ENCODE measurements at regions not wholly inside any gene's neighbourhood (a gene's known extent, or its start where the extent isn't known, plus 50 kb on each side); places are given as distances from the start of the nearest gene placed in this dataset.

DNA sequence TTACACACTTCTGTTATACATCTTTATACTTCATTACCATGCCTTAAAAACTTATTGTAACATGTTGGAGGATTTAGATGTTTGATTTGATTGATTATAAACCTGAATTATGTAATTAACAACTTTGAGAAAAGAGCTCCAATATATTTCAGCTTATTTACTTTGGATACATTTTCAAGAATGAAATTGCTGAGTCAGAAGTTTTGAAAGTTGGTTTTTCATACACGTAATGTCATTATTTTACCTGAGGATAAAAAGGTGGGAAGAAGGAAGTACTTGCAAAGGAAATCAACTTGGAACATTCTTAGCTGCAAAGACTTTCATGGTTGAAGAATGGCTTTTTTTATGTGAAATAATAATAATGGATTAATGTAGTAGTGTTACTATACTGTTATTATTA, 677.2 kb downstream of the FAM181B start:
- ChIA-PET CTCF (ENCODE audit: unreplicated experiment) (no interaction called here), POLR2A (interaction anchor here (0.8 kb wide), 1 partner anchor 16 kb away, joined by 3 read pairs; no protein-coding TSS in a partner anchor)
- Histone ChIP-seq H3K9me2 (ENCODE audit: insufficient read depth, low read length) (no peaks in the 10 kb centered on the region), H3K79me2 (ENCODE audit: insufficient read depth, low read depth, low read length) (no peaks in the 10 kb centered on the region), H3K9me3 (ENCODE audit: low read length) (no peaks in the 10 kb centered on the region), H3K4me3 (ENCODE audit: low read depth, low read length, poor library complexity, severe bottlenecking) (no peak overlapping the region), H3K4me1 (ENCODE audit: insufficient read depth, low read length, poor library complexity, severe bottlenecking) (no peaks in the 10 kb centered on the region), H2AFZ (ENCODE audit: low read length) (no peak overlapping the region), H3K27ac (ENCODE audit: low read depth, low read length, poor library complexity, severe bottlenecking) (no peak overlapping the region), H3K36me3 (ENCODE audit: insufficient read depth, low read length) (no peaks in the 10 kb centered on the region), H4K20me1 (ENCODE audit: insufficient read depth, low read length) (no peaks in the 10 kb centered on the region; the same call in 1 of the 2 replicates), H3K4me2 (ENCODE audit: low read length) (no peak overlapping the region)
- no TSS peak for BruUV-seq (replicated peaks)
- no peak for TF ChIP-seq EZH2phosphoT487 (IDR thresholded peaks at IDR 0.05; ENCODE audit: borderline replicate concordance, low read depth, low read length)
- no peak for TF ChIP-seq CTCF (conservative IDR thresholded peaks at IDR 0.05; ENCODE audit: low read length)
- no peak for DNase-seq (ENCODE audit: low spot score)
- intact Hi-C loops (cut with micrococcal nuclease; ENCODE audit: unreplicated experiment): no loop called here

GRCh38 chr11:82049199-82049598, 684.5 kb downstream of the FAM181B start:
- ChIA-PET CTCF (ENCODE audit: unreplicated experiment) (no interaction called here), POLR2A (no interaction called here)
- no peak overlapping the region for H2AFZ ChIP-seq (ENCODE audit: low read length)
- H3K27ac ChIP-seq (ENCODE audit: low read depth, low read length, poor library complexity, severe bottlenecking): no peak overlapping the region
- H3K9me2 ChIP-seq (ENCODE audit: insufficient read depth, low read length): no peaks in the 10 kb centered on the region
- intact Hi-C loops (cut with micrococcal nuclease; ENCODE audit: unreplicated experiment): no loop called here
- H3K4me1 ChIP-seq (ENCODE audit: insufficient read depth, low read length, poor library complexity, severe bottlenecking): no peaks in the 10 kb centered on the region
- no TSS peak for BruUV-seq (replicated peaks)
- H3K36me3 ChIP-seq (ENCODE audit: insufficient read depth, low read length): no peaks in the 10 kb centered on the region
- no peaks in the 10 kb centered on the region for H3K79me2 ChIP-seq (ENCODE audit: insufficient read depth, low read depth, low read length)
- no peak overlapping the region for H3K4me3 ChIP-seq (ENCODE audit: low read depth, low read length, poor library complexity, severe bottlenecking)
- no peaks in the 10 kb centered on the region for H3K9me3 ChIP-seq (ENCODE audit: low read length)
- H4K20me1 ChIP-seq (ENCODE audit: insufficient read depth, low read length): no peaks in the 10 kb centered on the region
- no peak for DNase-seq (ENCODE audit: low spot score)
- no peak overlapping the region for H3K4me2 ChIP-seq (ENCODE audit: low read length)
- TF ChIP-seq EZH2phosphoT487 (IDR thresholded peaks at IDR 0.05; ENCODE audit: borderline replicate concordance, low read depth, low read length) (no peak), CTCF (conservative IDR thresholded peaks at IDR 0.05; ENCODE audit: low read length) (no peak)

GRCh38 chr11:82047200-82047599, 686.5 kb downstream of the FAM181B start:
- DNase-seq (ENCODE audit: low spot score): no peak
- TF ChIP-seq EZH2phosphoT487 (IDR thresholded peaks at IDR 0.05; ENCODE audit: borderline replicate concordance, low read depth, low read length) (no peak), CTCF (conservative IDR thresholded peaks at IDR 0.05; ENCODE audit: low read length) (no peak)
- H3K79me2 ChIP-seq (ENCODE audit: insufficient read depth, low read depth, low read length): no peaks in the 10 kb centered on the region
- H3K27ac ChIP-seq (ENCODE audit: low read depth, low read length, poor library complexity, severe bottlenecking): no peak overlapping the region
- no peak overlapping the region for H3K4me2 ChIP-seq (ENCODE audit: low read length)
- no TSS peak for BruUV-seq (replicated peaks)
- CTCF ChIA-PET (ENCODE audit: unreplicated experiment): no interaction called here
- H4K20me1 ChIP-seq (ENCODE audit: insufficient read depth, low read length): no peaks in the 10 kb centered on the region
- no peak overlapping the region for H3K4me3 ChIP-seq (ENCODE audit: low read depth, low read length, poor library complexity, severe bottlenecking)
- POLR2A ChIA-PET: no interaction called here
- no peaks in the 10 kb centered on the region for H3K36me3 ChIP-seq (ENCODE audit: insufficient read depth, low read length)
- intact Hi-C loops (cut with micrococcal nuclease; ENCODE audit: unreplicated experiment): no loop called here
- no peak overlapping the region for H2AFZ ChIP-seq (ENCODE audit: low read length)
- H3K9me2 ChIP-seq (ENCODE audit: insufficient read depth, low read length): no peaks in the 10 kb centered on the region
- H3K9me3 ChIP-seq (ENCODE audit: low read length): no peaks in the 10 kb centered on the region
- H3K4me1 ChIP-seq (ENCODE audit: insufficient read depth, low read length, poor library complexity, severe bottlenecking): no peaks in the 10 kb centered on the region
